ENCODE measurements at regions not wholly inside any gene's neighbourhood (a gene's known extent, or its start where the extent isn't known, plus 50 kb on each side); places are given as distances from the start of the nearest gene placed in this dataset.

GRCh38 chr2:234286956-234287355 is 209.9 kb downstream of the ARL4C start:
- in situ Hi-C loops (cut with MboI; ENCODE audit: low sequenced_read_pairs): no loop called here

DNA sequence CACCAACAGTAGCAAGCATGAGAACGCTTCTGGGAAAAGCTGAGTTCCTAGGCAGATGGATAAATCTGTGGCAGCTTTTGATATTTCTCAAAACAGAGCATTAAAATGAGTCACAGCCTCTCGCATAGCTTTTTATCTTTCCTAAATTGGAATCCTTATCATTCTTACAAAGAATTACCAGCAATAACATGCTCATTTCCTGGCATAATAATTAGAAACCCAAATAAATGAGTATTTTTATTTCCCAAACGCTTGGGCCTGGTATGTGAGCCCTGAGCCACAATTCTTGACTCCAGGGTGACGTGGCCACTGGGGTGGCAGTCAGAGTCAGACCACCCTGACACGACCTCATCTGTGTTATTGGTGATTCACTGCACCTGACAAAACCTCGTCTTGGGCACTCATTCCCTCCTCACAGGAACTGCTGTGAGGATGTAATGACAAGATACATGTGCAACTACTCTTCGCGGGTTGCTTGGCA is 210.7 kb downstream of the ARL4C start:
- in situ Hi-C loops (cut with MboI; ENCODE audit: low sequenced_read_pairs): no loop called here

DNA sequence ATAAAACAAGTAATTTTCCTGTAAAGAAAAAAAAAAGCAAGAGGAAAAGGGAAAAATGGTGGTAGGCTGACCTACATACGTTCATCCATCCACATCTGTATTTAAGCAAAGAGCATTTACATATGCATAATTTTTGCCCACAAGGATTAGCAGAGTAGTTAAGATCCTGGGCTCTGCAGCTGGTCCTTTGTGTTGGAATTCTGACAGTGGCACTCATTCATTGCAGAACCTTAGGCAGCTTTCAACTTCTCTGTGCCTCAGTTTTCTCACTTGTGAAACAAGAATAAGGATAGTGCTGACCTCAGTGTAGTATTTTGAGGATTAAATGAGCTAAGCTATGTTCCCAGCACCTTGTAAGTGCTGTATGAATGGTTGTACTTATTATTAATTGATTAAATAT is 211.3 kb downstream of the ARL4C start:
- in situ Hi-C loops (cut with MboI; ENCODE audit: low sequenced_read_pairs): no loop called here

- in situ Hi-C loops (cut with MboI; ENCODE audit: low sequenced_read_pairs): no loop called here
These were observed 217.2 kb downstream of the ARL4C start for GRCh38 chr2:234279637-234280036.

DNA sequence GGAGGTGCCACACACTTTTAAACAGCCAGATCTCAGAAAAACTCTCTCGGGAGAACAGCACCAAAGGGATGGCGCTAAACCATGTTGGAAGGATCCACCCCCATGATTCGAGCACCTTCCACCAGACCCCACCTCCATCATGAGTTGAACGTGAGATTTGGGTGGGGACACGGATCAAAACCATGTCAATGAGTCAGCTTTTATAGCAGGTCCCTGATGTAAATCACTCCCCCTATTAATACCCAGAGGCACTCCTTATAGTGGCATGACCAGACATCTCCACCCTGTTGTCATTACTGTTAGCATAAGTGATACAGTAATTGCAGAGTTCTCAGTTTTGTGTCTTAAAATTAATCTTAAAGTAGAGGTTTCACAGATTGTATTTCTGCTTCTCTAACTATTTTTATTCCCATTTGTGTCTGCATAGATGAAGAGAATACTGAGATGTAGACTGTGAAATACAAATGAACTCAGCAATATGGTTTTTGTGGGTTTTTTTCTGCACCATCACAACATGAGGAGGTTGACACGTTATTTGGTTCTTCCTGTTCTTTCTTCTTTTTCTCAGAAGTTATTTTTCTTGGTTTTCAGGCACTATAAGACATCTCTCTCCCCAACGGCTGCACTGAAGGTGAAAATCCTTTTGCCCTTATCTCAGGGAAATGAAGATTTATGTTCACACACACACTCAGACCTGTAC is 218.2 kb downstream of the ARL4C start:
- in situ Hi-C loops (cut with MboI; ENCODE audit: low sequenced_read_pairs): no loop called here

DNA sequence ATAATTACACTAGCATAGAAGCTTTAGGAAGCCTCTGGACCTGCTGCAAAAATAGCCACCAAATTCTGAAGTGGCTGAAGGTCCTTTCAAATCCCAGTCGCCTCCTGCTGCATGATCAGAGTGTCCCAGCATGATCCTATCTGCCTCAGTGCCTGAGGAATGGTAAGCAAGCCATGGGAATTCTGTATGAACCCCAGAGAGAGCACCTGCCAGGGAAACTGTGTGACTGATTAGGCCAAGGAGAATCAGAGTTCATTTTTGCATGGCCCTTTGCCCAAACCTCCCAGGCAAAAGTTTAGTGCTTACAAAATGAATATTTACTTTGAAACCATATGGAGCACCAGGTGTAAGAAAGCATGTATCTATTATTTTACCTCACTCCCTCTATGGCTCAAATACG is 221.4 kb downstream of the ARL4C start:
- in situ Hi-C loops (cut with MboI; ENCODE audit: low sequenced_read_pairs): no loop called here

DNA sequence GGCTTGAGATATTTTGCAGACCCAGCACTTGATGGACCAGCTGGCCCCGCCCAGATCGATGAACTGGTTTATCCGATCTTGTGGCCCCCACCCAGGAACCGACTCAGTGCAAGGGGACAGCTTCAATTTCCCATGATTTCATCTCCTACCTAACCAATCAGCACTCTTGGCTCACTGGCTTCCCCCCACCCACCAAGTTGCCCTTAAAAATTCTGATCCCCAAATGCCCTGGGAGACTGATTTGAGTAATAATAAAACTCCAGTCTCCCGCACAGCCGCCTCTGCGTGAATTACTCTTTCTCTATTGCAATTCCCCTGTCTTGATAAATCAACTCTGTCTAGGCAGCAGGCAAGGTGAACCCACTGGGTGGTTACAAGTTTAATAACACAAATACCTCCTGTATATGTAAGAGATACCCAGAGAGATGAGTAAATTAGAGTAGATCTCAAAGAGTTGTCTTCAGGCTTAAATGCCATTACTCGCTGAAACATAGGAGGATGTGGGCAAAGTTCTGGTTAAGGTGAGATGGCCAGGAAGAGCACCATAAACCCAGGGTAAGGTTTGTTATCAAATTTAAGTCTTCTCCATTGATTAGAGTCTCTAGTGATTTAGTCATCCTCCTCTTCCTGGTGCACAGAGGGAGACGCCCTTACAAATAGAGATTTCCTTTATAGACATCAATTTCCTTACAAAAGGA is 222.8 kb downstream of the ARL4C start:
- in situ Hi-C loops (cut with MboI; ENCODE audit: low sequenced_read_pairs): no loop called here

DNA sequence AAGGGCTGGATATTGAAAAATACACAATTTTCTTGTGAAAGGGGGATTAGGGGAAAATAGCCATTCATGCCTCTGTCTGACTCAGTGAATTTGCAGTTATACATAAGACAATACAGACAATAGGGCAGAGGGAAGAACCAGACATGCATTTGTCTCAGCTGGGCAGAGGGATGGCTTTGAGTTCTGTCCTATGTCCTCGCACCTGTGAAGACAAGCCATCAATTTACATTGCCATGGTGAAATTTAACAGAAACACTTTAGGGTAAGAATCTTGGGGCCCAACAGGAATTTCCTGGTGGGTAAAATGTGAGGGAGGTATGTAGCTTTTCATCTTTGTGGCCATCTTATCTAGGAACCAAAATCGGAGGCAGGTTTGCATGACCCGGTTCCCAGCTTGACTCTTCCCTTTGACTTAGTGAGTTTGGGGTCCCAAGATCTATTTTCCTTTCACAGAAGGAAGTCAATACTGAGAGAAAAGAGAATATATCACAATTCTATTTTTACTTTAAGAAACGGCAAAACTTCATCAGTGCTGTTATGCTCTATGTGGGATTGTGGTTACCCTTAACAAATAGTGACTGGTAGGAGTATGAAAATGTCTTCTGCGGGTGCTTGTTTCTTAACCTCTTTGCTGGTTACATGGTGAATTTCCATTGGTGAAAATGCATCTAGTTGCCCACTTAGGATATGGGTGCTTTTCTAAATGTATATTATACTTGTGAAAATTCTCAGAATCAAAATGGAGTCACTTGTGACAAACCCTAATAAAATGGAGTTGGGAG is 221.8 kb downstream of the SPP2 start:
- in situ Hi-C loops (cut with MboI; ENCODE audit: low sequenced_read_pairs): no loop called here

DNA sequence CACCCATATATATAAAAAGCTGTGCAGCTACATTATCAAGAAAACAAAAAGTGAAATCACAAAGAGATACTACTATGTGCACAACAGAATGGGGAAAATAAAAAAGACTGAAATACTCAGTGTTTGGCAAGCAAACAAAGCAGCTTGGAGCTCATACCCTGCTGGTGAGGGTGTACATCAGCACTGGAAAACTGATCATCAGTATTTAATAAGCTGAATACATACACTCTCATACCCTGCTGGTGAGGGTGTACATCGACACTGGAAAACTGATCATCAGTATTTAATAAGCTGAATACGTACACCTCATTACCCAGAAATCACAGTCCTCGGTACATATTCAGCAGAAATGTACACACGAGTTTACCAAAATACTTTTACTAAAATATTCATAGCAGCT is 220.8 kb downstream of the SPP2 start:
- in situ Hi-C loops (cut with MboI; ENCODE audit: low sequenced_read_pairs): no loop called here

DNA sequence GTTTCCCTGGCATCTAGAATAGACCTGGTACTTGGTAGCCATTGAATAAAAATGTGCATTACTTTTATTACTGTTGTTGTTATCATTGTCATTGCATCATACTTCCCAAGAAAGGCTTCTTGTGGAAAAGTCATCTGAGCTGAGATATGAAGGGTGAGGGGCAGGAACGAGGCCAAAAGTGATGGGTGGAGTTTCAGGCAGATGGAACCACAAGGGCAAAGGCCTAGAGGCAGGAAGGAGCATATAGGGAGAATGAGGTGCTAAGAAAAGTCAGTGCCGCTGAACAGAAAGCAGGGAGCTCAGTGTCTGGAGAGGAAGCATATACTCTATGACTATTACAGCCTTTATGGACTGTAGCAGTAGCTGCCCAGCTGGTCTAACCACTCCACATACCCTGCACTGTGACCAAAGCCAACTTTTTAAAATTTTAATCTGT is 219.3 kb downstream of the SPP2 start:
- in situ Hi-C loops (cut with MboI; ENCODE audit: low sequenced_read_pairs): no loop called here

- in situ Hi-C loops (cut with MboI; ENCODE audit: low sequenced_read_pairs): no loop called here
These were observed 217.0 kb downstream of the SPP2 start for GRCh38 chr2:234267534-234267933.

GRCh38 chr2:234266952-234267351 is 216.4 kb downstream of the SPP2 start:
- in situ Hi-C loops (cut with MboI; ENCODE audit: low sequenced_read_pairs): no loop called here

- in situ Hi-C loops (cut with MboI; ENCODE audit: low sequenced_read_pairs): no loop called here
These were observed 214.7 kb downstream of the SPP2 start for GRCh38 chr2:234265206-234265605.

- in situ Hi-C loops (cut with MboI; ENCODE audit: low sequenced_read_pairs): no loop called here
These were observed 211.2 kb downstream of the SPP2 start for GRCh38 chr2:234261736-234262135.

DNA sequence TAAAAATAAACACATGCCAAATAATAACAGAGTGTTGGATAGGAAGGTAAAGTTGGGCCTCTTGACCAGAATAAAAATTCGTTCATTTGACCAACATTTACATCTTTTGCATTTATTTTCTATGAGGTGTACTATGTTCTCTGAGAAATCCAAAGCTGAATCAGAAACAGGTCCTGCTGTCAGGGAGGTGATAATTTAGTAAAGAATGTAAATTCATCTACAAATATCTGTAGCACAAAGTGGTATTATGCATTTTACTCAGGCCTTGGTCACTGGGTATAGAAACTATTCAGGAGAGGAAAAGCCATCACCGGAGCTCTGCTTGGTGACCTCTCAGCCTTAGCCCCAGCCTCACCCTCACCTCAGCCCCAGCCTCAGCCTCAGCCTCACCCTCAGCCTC is 208.9 kb downstream of the SPP2 start:
- in situ Hi-C loops (cut with MboI; ENCODE audit: low sequenced_read_pairs): no loop called here

GRCh38 chr2:234258562-234259141 is 208.2 kb downstream of the SPP2 start:
- in situ Hi-C loops (cut with MboI; ENCODE audit: low sequenced_read_pairs): no loop called here

- in situ Hi-C loops (cut with MboI; ENCODE audit: low sequenced_read_pairs): no loop called here
These were observed 207.5 kb downstream of the SPP2 start for GRCh38 chr2:234257859-234258561.

GRCh38 chr2:234256516-234256915 is 206.0 kb downstream of the SPP2 start:
- in situ Hi-C loops (cut with MboI; ENCODE audit: low sequenced_read_pairs): no loop called here

DNA sequence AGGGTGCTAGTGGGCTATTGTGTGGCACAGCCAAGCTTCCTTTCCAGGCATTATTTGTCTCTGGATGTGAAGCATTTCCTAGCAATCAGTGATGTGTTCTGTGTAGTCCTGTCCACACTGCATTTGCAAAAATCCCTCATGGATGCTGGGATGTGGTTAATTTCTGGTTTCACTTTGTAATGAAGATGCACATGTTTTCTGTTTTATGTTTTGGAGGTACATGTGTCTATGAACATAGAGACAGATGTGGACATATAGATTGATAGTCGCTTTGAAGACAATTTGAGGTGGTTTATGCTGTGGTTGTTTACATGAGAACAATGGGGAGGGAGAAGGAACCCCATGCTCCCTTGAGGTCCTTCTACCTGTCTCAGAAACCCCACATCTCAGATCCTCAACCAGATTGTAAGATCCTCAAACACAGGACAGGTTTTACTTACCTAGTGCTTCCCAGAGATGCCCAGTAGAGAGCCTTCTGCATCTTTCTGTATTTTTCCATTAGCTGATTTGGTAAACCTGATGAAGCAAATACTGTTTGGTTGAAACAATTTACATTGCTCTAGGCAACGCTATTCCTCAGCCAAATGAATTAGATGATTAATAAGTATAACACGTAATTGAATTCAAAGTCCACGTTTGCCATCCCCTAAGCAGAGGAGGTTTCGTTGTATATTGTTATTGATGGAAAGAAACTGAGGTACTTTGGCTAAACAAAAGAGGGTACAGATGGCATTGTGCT is 204.4 kb downstream of the SPP2 start:
- in situ Hi-C loops (cut with MboI; ENCODE audit: low sequenced_read_pairs): no loop called here

GRCh38 chr2:234252772-234253171 is 202.3 kb downstream of the SPP2 start:
- in situ Hi-C loops (cut with MboI; ENCODE audit: low sequenced_read_pairs): no loop called here

All from HL-60/S4 treated with phorbol 12-myristate 13-acetate at 8.2 ng/mL for 4 days and 3 days (cell line).